GM19372 (cell line): ENCODE measurements at regions not wholly inside any gene's neighbourhood (a gene's known extent, or its start where the extent isn't known, plus 50 kb on each side); places are given as distances from the start of the nearest gene placed in this dataset.
"Not testable (repeated sequence)": the region's sequence is repeated elsewhere in the genome, so short reads cannot be mapped to it uniquely, and the experiment has no call there.

Source experiments
- ATAC-seq: cut with Tn5 transposase; IDR thresholded peaks from one replicate; pipeline ENCODE4 v1.9.1; 2021; ENCODE audit warnings: mild to moderate bottlenecking, low read depth, moderate library complexity; ENCODE audit not compliant: unreplicated experiment

DNA sequence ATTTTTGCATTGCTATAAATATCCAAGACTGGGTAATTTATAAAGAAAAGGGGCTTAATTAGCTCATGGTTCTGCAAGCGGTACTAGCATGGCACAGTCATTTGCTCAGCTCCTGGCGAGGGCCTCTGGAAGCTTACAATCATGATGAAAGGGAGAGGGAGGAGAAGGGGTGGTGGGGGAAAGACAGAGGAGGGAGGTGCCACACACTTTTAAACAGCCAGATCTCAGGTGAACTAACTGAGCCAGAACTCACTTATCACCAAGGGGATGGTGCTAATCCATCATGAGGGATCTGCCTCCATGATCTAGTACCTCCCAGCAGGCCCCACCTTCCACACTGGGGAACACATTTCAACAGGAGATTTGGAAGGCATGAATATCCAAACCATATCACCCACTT, 476.3 kb downstream of the PCNX1 start:
- no peak for ATAC-seq

DNA sequence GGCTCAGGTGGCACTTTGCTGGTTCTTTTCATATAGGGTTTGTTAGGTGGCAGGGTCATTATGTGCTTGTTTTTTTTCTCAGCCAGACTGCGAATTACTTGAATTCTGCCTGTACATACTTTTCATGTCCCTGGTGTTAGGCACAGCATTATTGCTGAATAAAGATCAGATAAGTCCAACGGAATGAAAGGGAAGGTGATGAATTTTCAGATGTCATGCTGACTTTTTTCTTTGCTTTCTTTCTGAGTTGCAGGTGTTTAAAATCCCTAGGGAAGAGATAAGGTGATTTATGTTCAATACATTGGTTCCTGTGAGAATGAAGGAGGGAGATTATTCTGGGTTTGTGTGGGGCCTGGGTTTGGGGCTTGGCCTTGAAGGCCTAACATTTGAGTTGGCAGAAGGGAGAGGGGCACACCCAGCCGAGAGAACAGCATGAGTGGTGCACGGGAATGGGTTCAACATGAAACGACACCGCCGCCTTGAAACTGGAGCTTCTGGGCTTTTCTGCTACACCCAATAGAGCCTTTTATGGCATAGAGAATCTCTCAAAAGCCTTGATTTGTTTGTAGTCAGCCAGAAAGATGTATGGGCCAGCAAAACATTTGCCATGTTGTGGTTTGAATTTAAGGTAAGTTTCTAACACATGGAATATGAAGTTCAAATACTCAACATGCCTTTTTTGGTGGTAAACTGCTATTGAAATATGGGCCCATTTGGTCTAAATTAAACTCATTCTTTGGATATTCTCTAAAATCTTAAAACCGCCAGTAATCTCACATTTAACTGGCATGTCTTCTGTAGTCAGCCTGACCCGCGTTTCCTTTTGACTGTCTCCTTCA, 477.0 kb downstream of the PCNX1 start:
- ATAC-seq: no peak

DNA sequence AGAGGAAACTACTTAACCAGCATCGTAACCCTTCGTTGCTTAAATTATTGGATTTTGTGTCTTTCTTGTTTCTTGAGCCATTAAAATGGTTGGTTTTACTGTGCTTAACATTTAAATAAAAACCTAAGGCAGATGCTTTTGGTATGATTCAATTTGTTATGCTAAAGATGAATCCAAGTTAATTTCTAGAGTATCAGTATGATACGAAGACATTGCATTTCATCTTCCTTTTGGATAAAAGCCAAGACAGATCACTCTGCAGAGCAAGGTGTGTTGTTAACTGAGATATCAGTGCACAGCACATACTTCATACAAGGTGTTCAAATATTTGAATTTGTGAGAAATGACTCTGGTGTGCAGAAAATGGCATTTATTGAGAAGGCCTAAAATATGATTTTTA, 480.5 kb downstream of the PCNX1 start:
- no peak for ATAC-seq

DNA sequence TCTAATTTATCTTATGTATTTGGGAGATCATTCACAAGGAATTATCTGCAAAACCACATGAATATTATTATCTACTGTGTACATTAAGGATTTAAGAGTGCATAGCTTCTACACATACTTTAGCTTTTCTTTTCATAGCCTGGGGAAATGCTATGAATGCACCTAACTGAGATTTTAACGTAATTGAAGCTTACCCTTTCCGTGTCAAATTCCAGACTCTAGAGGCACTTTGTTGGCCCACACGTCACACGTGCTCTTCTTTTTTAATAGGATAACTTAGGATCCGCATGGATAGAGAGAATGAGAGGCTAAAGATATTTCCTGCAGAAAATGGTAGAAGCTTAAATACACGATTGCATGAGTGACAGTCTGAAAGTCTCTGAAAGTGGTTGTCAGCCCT, 481.1 kb downstream of the PCNX1 start:
- no peak for ATAC-seq

DNA sequence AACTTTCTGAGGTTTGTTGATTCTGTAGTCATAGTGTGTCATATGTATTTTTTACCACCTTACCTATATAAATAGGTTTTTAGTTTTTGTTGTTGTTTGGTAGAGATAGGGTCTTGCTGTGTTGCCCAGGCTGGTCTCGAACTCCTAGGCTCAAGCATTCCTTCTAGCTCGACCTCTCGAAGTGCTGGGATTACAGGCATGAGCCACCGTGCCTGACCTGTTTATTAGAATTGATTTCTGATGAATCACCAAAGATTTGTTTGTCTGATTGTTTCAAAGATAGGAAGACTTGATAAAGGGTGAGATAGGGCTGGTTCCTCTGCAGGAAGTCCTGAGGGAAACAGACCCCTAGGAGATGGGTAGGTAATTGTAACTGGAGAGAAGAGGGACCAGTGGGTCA, 481.6 kb downstream of the PCNX1 start:
- ATAC-seq: no peak

DNA sequence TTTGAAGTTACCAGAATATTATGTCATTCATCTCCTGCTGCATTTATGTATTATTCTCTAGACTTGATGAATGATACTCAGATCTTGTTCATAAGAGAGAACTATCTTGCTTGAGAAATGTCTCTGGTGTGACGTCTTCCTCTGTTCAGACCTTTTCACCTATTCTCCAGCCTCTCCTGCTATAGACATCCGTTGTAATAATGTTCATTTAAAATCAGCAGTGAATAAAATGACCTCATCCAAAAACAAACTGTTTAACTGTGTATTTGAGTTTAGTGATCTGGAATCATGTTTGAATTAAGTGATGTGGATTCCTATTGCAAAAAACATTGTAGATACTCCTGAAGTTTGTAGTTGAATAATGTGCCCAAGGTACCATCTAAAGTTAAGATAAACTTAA, 487.1 kb downstream of the PCNX1 start:
- ATAC-seq: no peak

DNA sequence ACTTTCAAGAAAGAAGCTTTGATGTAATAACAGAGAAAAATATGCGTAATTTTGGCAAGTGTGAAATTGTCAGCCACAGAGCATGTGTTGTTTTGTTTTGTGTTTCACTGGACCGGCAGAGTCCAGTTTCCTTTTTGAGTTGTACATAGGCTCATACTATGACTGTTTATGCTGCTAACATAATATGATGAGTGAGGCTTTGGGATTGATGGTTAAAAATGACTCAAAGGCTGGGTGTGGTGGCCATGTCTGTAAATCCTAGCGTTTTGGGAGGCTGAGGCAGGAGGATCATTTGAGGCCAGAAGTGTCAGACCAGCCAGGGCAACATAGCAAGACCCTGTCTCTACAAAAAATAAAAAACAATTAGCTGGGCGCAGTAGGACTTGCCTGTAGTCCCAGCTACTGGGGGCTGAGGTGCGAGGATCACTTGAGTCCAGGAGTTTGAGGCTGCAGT, 487.9 kb downstream of the PCNX1 start:
- ATAC-seq: no peak

DNA sequence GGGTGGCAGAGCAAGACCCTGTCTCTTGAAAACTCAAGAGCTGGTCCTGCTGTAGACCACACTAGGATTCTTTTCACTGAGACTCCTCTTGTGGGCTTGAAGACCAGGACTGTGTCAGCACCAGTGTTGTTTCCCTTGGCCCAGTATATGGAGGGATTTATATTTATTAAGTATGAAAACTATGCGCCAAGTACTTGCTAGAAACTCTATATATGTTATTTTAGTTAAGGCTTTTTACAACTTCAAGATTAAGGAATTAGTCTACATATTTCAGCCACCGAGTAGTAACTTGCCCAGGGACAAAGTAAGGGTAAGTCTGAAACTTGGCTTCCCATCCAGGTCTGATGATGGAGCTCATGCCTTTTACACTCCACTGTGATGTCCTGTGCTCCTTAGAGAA, 488.4 kb downstream of the PCNX1 start:
- ATAC-seq: no peak

DNA sequence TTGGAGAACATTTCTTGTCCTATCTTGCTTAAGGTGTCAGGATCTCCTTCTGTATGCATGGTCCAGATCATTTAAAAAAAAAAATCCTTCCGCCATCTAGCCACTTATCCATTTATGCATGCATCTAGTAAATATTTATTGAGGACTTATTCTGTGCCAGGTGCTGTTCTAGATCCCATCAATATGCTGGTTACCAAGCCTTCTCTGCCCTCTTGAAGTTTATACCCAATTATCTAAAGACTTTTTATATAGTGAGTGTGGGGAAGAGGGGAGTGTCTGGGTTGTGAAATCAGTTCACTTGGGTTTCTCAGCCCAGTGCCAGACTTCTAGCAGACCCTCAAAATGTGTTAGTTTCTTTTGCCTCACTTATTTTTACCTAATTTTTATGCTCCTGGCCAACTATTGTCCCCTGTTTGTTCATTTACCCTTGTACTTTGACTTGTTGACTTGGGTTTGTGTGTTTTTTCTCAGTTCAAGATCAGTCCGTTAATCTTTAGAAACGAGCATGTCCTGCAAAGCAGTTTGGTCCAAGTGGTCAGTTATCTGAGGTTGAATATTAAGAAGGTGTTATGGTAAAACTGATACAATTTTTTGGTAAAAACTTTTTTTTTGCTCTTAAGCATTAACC, 488.9 kb downstream of the PCNX1 start:
- no peak for ATAC-seq

DNA sequence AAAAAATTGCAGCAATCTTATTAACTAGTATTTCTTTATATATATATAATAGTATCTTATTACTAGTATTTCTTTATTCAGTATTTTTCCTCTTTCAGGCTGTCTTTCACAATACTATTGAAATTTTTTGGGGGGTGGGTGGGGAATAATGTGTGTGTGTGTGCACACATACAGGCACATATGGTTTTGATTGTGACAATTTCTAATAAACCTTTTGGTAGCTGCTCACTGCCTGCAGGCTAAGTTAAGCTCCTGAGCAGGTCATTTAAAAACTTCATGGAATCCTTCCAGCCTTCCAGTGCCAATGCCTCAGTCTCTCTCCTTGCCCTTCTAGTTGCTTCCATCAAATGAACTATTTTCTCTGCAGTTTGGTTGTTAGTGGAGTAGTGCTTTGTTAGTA, 490.1 kb downstream of the PCNX1 start:
- ATAC-seq: no peak

DNA sequence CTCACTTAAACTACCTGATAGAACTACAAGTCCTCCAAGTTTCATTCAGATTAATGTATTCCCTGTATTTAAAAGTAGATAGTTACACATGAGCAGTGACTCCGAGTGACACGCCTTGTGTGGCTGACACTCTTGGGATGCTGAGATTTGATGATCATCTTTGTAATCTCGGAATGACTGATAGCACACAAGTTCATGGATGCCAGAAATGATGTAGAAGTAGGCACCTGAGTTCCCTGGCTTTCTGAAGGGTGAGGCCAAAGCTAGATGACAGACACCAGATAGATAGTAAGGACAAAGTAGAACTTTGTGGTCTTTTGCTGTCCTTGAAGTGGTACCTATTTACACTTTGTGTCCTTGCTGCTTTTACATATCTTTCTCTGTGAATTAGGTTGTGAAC, 491.2 kb downstream of the PCNX1 start:
- ATAC-seq: peak; percentile 14

DNA sequence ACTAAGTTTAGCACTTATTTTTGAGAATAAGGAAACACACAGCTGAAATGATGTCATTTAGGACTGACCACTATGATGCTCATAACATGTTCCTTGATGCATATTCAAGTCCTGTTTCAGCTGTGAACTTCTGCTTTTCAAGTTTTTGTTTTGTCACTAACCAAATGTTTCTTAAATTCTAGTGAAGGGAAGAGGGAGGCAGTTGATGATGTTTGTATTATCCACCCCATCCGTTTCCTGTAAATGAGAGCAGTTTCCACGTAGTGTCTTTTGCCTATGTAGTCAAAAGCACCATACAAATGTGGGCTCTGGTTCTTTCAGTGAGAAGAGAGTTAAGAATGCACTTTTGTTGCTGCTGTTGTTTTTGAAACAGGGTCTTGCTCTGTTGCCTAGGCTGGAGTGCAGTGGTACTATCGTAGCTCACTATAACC, 491.8 kb downstream of the PCNX1 start:
- peak; percentile 68 for ATAC-seq

DNA sequence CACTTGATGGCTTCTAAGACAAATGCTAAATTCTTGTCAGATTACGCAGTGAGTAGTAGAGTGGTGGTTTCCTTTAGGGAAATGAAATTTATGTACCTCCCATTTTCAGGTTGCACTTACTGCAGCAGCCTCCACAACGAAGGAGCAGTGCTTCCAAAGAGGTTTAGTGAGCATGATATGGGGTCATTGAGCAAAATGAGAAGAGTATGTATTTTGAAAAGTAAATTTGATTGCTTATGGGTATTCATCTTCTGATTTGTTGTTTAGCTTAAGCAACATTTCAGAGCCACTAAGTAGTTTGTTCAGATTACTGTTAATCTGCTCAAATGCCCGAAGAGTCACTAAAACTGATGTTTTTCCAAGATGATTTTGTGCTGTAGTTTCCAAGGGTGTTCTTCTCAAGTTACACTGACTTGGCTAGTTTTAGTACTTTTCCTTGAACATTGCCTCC, 493.6 kb downstream of the PCNX1 start:
- no peak for ATAC-seq

DNA sequence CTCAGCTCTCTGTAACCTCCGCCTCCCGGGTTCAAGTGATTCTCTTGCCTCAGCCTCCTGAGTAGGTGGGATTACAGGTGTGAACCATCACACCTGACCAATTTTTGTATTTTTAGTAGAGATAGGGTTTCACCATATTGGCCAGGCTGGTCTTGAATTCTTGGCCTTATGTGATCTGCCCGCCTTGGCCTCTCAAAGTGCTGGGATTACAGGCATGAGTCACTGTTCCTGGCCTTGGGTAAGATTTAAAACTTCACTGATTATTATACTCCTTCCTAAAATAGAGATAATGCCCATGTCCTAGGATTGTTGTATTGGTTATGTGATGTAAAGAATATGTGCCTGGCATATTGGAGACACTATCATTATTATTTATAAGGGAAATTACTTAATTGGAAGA, 495.2 kb downstream of the PCNX1 start:
- ATAC-seq: not testable (repeated sequence)

DNA sequence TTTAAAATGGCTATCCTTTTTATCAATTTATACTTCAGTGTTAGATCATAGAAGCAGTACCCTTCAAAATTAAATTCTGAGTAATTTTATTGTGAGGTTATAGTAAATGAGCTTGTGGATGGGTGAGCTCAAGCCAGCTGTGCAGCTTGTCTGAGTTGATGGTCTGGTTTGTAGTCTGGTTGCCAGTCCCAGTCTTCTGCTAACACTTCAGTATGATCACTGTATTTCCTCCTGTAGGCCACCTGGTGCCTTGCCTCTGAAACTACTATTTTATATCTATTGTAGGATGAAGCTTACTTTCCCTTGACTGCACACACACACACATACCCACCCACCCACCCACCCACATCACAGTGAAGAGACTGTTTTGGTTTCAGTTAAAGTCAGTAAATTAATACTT, 496.4 kb downstream of the PCNX1 start:
- ATAC-seq: peak; percentile 39

DNA sequence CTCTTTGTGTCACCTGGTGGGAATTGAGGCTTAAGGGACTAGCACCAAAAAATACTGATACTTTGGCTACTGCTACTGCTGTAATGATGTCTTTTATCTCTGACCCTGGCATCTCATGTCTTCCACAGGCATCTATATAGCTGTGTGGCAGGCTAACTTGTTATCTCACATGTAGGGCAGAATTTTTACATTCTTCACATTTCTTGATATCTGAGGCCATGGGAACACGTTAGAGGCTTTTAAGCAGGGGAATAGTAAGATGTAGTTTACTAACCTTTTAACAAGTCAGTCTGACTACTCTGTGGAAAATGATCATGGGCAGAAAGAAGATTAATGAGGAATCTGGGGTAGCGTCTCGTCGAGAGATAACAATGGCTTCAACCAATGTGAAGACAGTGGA, 498.4 kb downstream of the PCNX1 start:
- no peak for ATAC-seq

DNA sequence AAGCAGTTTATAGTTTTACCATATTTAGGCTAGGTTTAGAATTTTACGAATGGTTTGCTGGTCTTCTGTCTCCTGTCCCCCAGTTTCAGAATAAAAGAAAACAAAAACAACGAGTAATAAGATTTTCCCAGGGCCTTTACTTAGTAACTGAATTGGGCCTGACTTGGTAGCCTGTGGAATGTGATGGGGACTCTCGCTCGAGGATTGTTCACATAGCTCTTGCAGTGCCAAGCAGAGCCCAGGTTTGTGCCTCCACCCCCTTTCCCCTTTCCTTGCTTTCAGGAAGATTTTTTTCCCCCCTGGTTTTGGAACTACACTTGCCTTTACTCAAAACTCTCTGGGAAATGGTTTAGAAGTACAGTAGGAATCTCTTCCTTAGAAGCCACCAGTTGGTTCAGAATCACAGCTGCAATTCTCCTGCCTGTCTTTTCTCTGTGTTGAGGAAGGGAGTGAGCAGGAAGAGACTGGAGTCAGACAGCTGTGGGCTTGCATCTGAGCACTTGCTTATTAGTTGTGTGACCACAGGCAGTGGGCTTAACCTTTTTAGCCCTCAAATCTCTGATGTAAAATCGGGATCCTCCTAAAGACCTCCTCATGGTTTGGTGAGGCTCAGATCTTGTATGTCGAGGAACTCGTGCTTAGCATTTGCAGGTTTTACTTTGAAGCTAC, 501.2 kb downstream of the PCNX1 start:
- no peak for ATAC-seq

DNA sequence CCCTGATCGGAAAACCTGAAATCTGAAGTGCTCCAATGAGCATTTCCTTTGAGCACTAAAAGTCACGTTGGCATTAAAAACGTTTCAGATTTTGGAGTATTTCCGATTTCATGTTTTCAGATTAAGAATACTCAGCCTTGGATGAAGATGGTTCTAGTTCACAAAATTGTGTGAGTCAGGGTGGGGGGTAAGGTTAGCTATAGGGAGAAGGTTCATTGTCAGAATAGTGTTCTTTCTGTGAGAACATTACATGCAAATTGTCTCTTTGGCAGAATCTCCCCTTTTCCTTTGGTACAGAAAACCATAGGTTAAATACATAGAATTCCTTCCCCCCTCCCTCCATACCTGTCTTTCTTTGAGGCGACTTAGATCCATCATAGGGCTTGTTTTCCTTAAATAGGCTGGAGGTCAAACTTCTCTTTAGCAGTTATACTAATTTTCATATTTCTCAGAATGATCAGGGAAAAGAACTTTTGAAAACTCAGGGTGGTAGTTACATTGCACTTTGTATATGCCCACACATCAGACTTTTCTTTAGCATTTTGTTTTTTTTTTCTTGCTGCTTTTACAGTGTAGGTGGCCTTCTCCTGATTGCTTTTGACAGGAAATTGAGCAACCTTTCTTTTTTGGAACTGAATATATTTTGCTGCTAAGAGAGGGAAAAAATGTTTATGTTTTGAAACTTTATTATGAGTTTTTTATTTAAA, 503.5 kb downstream of the PCNX1 start:
- no peak for ATAC-seq

DNA sequence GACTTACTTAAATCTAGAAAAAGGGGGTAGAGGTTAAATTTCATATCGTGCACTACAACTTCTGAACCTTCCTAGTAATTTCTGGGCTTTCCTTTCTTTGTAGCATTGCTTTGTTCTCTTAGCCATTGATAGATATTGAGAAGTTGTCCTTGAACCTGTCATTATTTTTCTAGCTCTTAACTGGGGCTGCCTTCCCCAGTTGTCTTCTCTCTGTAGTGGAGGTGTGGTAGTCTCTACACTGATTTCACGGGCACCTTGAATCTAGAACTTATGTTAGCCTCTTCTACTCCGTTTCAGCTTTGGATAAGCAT, 504.0 kb downstream of the PCNX1 start:
- ATAC-seq: no peak

DNA sequence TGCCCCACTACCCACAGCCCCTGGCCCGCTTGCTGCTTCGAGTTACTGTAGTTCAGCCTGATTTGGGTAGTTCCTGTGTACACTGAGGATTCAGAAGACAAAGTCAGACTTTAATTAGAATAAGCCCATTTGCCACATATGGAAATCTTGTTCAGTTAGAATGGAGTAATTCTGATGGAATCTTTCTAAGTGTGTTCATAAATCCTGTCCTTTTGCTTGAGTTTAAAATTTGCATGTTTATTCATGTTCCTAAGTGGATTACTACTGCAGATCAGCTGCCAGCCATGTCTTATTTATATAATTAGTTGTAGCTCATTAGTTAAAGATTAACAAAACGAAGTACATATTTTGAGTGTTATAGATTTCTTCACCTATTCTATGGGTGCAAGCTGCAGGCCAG, 504.5 kb downstream of the PCNX1 start:
- ATAC-seq: no peak
